GM13976 (cell line): ENCODE measurements at regions not wholly inside any gene's neighbourhood (a gene's known extent, or its start where the extent isn't known, plus 50 kb on each side); places are given as distances from the start of the nearest gene placed in this dataset.
A peak's percentile ranks its signal among the peaks of the same experiment; 100 is the strongest.

Experiments
- DNase-seq: peaks from one replicate; pipeline ENCODE4 v3.0.0; 2012; ENCODE audit warnings: low spot score
- CTCF ChIP-seq: IDR thresholded peaks from 2 replicates; pipeline ENCODE4 v1.5.1; 2012; ENCODE audit warnings: borderline replicate concordance, mild to moderate bottlenecking; ENCODE audit not compliant: insufficient read depth; ENCODE audit errors: extremely low read depth, missing control alignments, control extremely low read depth
- in situ Hi-C: fragments of 300-500 bp; cut with MboI; formaldehyde crosslinking; loops from one replicate; pipeline ENCODE4 v1.12.0; 2022; ENCODE audit warnings: low sequenced_read_pairs, mixed read lengths, inconsistent platforms; ENCODE audit not compliant: unreplicated experiment

- DNase-seq: no peak
- in situ Hi-C loops: no loop called here
- no peak for TF ChIP-seq CTCF
Measured at GRCh38 chr17:12386225-12386624, 279.5 kb upstream of the MYOCD start.

- DNase-seq: no peak
- TF ChIP-seq CTCF: no peak
- in situ Hi-C loops: no loop called here
Measured at GRCh38 chr17:12388226-12388625, 277.5 kb upstream of the MYOCD start.

GRCh38 chr17:12389421-12389820 is 276.3 kb upstream of the MYOCD start:
- no peak for TF ChIP-seq CTCF
- in situ Hi-C loops: no loop called here
- no peak for DNase-seq

- in situ Hi-C loops: no loop called here
- no peak for DNase-seq
- no peak for TF ChIP-seq CTCF
Measured at GRCh38 chr17:12390631-12391030, 275.1 kb upstream of the MYOCD start.

- in situ Hi-C loops: no loop called here
- no peak for TF ChIP-seq CTCF
- DNase-seq: no peak
Measured at GRCh38 chr17:12391468-12391867, 274.2 kb upstream of the MYOCD start.

GRCh38 chr17:12395733-12396354 is 269.8 kb upstream of the MYOCD start:
- TF ChIP-seq CTCF: peak; percentile 22
- peak; percentile 34 for DNase-seq
- in situ Hi-C loops: no loop called here
